ENCODE measurements at regions not wholly inside any gene's neighbourhood (a gene's known extent, or its start where the extent isn't known, plus 50 kb on each side); places are given as distances from the start of the nearest gene placed in this dataset.

DNA sequence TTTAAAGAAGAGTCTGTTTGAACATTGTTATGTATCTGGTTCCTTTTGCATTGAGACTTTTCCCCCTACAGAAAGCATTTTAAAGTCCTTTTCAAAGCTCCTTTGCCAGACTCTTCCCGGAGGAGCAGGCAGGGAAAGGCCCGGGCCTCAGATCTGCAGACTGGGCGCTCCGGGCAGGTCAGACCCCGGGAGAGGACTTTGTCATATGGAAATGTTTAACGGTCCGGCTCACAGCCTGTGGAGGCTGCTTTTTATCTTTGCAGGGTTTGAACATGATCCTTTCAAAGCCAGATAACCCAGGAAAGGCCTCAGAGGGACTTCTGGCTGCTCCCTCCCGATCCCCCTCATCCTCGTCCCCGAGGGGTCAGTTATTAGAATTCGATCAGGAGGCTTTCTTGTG, 82.1 kb upstream of the IRX2 start:
- Histone ChIP-seq H3K9me3 (ENCODE audit: control insufficient read depth, insufficient read depth, low read depth, low read length) (no peaks in the 10 kb centered on the region), H3K9ac (ENCODE audit: insufficient read depth, low read length) (no peak overlapping the region), H3K27me3 (ENCODE audit: control insufficient read depth, insufficient read depth, low read length) (no peaks in the 10 kb centered on the region), H2AFZ (ENCODE audit: low read length) (no peak overlapping the region), H4K20me1 (ENCODE audit: control insufficient read depth, extremely low read depth, insufficient read depth, low read length) (no peaks in the 10 kb centered on the region), H3K79me2 (ENCODE audit: control insufficient read depth, insufficient read depth, low read length) (no peaks in the 10 kb centered on the region), H3K36me3 (ENCODE audit: control insufficient read depth, insufficient read depth, low read length) (no peaks in the 10 kb centered on the region), H3K27ac (ENCODE audit: insufficient read depth, low read length) (no peak overlapping the region), H3K4me1 (ENCODE audit: control insufficient read depth, extremely low read depth, insufficient read depth, low read length) (no peaks in the 10 kb centered on the region), H3K4me2 (ENCODE audit: extremely low read depth, insufficient read depth, low read length) (no peak overlapping the region), H3K4me3 (replicated peaks in 1 of 4; ENCODE audit: control extremely low read depth in 1 of 4, insufficient read depth in 1 of 4, low read depth in 3 of 4, low read length in 4 of 4) (no peak overlapping the region)
- no peak for TF ChIP-seq EZH2 (IDR thresholded peaks at IDR 0.05; ENCODE audit: low read length, missing control alignments)
- TF ChIP-seq, protein P1, sequence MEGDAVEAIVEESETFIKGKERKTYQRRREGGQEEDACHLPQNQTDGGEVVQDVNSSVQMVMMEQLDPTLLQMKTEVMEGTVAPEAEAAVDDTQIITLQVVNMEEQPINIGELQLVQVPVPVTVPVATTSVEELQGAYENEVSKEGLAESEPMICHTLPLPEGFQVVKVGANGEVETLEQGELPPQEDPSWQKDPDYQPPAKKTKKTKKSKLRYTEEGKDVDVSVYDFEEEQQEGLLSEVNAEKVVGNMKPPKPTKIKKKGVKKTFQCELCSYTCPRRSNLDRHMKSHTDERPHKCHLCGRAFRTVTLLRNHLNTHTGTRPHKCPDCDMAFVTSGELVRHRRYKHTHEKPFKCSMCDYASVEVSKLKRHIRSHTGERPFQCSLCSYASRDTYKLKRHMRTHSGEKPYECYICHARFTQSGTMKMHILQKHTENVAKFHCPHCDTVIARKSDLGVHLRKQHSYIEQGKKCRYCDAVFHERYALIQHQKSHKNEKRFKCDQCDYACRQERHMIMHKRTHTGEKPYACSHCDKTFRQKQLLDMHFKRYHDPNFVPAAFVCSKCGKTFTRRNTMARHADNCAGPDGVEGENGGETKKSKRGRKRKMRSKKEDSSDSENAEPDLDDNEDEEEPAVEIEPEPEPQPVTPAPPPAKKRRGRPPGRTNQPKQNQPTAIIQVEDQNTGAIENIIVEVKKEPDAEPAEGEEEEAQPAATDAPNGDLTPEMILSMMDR (conservative IDR thresholded peaks at IDR 0.05 in 1 of 2, IDR thresholded peaks at IDR 0.05 in 1 of 2; ENCODE audit: low read depth in 1 of 2, low read length in 2 of 2): no peak
- DNase-seq (ENCODE audit: low read depth in 2 of 2): no peak

DNA sequence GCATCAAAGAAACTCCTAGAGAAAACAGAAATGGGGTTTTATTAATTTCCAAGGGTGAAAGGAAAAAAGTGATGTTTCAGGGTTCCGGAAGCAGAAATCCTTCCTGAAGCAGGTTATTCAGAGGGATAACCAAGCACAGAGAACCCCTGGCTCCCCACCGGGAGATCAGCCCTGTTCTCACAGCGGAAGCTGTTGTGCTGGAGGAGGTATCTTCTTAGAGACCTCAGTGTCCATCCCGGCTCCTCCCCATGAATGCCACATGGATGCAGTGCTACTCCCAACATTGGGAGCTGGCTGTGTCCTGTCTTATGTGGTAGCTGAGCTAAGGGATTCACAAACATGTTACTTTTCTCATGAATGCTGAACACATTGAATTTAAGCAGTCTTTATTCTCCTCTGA, 80.9 kb upstream of the IRX2 start:
- Histone ChIP-seq H3K9me3 (ENCODE audit: control insufficient read depth, insufficient read depth, low read depth, low read length) (no peaks in the 10 kb centered on the region), H2AFZ (ENCODE audit: low read length) (no peak overlapping the region), H3K36me3 (ENCODE audit: control insufficient read depth, insufficient read depth, low read length) (no peaks in the 10 kb centered on the region), H3K27me3 (ENCODE audit: control insufficient read depth, insufficient read depth, low read length) (no peaks in the 10 kb centered on the region), H3K79me2 (ENCODE audit: control insufficient read depth, insufficient read depth, low read length) (no peaks in the 10 kb centered on the region), H3K4me1 (ENCODE audit: control insufficient read depth, extremely low read depth, insufficient read depth, low read length) (no peaks in the 10 kb centered on the region), H3K9ac (ENCODE audit: insufficient read depth, low read length) (no peak overlapping the region), H3K4me3 (replicated peaks in 1 of 4; ENCODE audit: control extremely low read depth in 1 of 4, insufficient read depth in 1 of 4, low read depth in 3 of 4, low read length in 4 of 4) (no peak overlapping the region), H4K20me1 (ENCODE audit: control insufficient read depth, extremely low read depth, insufficient read depth, low read length) (no peaks in the 10 kb centered on the region), H3K27ac (ENCODE audit: insufficient read depth, low read length) (no peak overlapping the region), H3K4me2 (ENCODE audit: extremely low read depth, insufficient read depth, low read length) (no peak overlapping the region)
- no peak for DNase-seq (ENCODE audit: low read depth in 2 of 2)
- no peak for TF ChIP-seq EZH2 (IDR thresholded peaks at IDR 0.05; ENCODE audit: low read length, missing control alignments)

DNA sequence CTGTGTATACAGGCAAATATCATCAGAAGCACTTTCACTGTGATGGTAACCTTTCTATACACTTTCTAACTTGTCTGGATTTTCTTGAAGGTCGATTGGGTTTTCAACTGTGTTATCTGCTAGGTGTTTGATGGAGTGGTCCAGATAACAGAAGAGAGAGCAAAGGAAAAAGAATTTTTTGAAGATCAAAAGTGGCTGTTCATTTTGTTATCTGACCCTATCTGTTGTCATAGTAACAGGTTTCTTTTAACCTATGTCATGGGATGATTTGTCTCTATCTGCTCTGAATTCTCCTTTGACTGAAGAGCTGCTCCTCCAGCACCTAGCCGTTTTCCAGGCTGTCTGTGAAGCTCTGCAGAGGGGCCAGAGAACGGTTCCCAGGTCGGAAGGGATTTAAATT, 77.8 kb upstream of the IRX2 start:
- H4K20me1 ChIP-seq (ENCODE audit: control insufficient read depth, extremely low read depth, insufficient read depth, low read length): no peaks in the 10 kb centered on the region
- no peak for DNase-seq (ENCODE audit: low read depth in 2 of 2)
- TF ChIP-seq, protein P1 (conservative IDR thresholded peaks at IDR 0.05 in 1 of 2, IDR thresholded peaks at IDR 0.05 in 1 of 2; ENCODE audit: low read depth in 1 of 2, low read length in 2 of 2): no peak
- no peak for TF ChIP-seq EZH2 (IDR thresholded peaks at IDR 0.05; ENCODE audit: low read length, missing control alignments)

More for the DNA sequence above, 77.8 kb upstream of the IRX2 start:
- no peaks in the 10 kb centered on the region for H3K4me1 ChIP-seq (ENCODE audit: control insufficient read depth, extremely low read depth, insufficient read depth, low read length)
- no peak overlapping the region for H3K4me3 ChIP-seq (replicated peaks in 1 of 4; ENCODE audit: control extremely low read depth in 1 of 4, insufficient read depth in 1 of 4, low read depth in 3 of 4, low read length in 4 of 4)
- no peaks in the 10 kb centered on the region for H3K79me2 ChIP-seq (ENCODE audit: control insufficient read depth, insufficient read depth, low read length)
- no peaks in the 10 kb centered on the region for H3K36me3 ChIP-seq (ENCODE audit: control insufficient read depth, insufficient read depth, low read length)
- H3K9ac ChIP-seq (ENCODE audit: insufficient read depth, low read length): no peak overlapping the region
- H3K9me3 ChIP-seq (ENCODE audit: control insufficient read depth, insufficient read depth, low read depth, low read length): no peaks in the 10 kb centered on the region
- H3K4me2 ChIP-seq (ENCODE audit: extremely low read depth, insufficient read depth, low read length): no peak overlapping the region
- no peak overlapping the region for H2AFZ ChIP-seq (ENCODE audit: low read length)
- no peaks in the 10 kb centered on the region for H3K27me3 ChIP-seq (ENCODE audit: control insufficient read depth, insufficient read depth, low read length)
- no peak overlapping the region for H3K27ac ChIP-seq (ENCODE audit: insufficient read depth, low read length)
